ENCODE measurements at regions not wholly inside any gene's neighbourhood (a gene's known extent, or its start where the extent isn't known, plus 50 kb on each side); places are given as distances from the start of the nearest gene placed in this dataset.
"Not testable (repeated sequence)": the region's sequence is repeated elsewhere in the genome, so short reads cannot be mapped to it uniquely, and the experiment has no call there.

DNA sequence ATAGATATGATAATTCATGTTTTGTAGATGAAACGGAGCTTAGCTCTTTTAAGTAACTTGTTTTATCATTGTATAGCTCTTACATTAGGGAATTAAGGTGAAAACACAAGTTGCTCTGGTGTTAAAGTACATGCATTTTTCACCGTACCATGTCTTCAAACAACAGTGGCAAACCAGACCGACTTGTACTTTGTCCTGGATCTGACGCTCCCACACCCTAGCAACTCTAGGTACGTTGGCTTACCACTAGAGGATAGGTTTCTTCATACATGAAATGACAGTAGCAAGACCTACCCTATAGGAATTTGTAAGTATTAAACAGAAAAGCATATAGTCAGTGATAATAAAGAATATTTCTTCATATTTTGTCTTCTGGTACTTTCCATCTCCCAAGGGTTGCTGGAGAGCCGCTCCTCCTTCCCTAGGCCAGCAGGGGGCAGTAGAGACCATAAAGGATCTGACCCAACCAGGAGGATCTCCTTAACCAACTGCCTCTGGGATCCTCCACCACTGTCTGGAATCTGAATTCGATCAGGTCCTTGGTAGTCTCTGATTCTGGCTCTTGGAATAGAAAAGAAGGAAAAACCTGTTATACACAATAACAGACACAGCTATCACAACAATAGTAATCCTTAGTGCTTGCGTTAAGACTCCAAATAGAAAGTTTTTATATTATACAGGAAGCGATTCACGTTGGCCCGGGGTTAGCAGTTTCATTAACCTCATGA is 136.7 kb downstream of the CAVIN4 start:
- peak; percentile 30 for DNase-seq (ENCODE audit: low read depth)

DNA sequence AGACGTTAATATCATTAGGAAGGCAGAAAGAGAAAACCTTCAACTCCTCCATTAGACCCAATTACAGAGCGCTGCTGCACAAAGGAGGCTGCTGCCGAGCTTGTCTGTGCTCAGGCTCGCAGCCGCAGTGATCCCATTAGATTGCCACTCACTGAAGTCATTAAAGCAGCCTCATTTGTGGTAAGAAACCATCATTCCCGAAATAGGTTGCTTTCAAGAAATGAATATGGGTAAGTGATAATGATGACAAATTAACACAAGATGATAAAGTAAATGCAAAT is 137.2 kb downstream of the CAVIN4 start:
- no peak for DNase-seq (ENCODE audit: low read depth)

DNA sequence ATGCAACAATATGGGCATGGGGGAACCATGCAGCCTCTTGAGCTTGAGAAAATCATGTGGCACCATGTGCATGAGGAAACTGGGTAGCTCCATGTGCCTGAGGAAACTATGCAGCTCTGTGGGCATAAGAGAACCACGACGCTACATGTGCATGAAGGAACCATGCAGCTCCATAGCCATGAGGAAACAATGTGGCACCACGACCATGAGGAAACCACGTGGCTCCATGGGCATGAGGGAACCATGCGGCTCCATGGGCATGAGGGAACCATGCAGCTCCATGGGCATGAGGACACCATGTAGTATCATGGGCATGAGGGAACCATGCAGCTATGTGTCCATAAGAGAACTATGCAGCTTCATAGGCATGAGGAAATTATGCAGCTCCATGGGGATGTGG is 140.8 kb downstream of the CAVIN4 start:
- no peak for DNase-seq (ENCODE audit: low read depth)

DNA sequence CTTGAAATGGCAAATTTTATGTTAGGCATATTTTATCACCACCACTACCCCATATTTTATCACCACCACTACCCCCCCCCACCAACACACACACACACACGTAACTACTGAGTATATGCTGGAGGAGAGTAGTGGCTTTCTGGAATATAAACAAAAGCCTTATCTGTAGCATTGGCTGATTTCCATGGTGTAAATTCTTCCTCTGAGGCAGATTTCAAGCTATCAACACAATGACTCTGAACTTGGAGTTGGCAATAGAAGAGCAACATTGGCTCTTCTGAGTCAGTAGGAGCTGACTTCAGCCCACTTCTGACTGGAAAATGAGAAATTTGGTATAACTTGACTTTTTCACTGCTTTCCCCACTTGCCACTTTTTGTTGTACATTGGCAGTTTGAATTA is 143.0 kb downstream of the CAVIN4 start:
- no peak for DNase-seq (ENCODE audit: low read depth)

DNA sequence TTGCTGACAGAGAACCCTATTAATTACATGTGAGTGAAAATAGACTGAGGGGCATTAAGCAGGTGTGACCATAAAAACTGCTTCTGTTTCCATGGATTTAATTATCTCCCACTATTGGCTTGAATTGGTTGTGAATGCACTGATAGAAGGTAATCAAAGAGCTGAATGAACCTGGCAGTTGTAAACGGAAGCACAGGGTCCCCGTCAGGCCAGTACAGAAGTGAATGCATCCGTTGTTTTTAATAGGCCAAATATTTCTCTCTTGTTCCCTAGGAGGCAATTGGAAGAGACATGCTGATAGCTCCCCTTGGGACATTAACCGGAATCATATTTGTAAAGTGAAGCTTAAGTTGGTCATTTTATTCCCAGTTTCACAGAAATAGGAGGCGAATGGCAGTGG is 147.0 kb downstream of the CAVIN4 start:
- no peak for DNase-seq (ENCODE audit: low read depth)

DNA sequence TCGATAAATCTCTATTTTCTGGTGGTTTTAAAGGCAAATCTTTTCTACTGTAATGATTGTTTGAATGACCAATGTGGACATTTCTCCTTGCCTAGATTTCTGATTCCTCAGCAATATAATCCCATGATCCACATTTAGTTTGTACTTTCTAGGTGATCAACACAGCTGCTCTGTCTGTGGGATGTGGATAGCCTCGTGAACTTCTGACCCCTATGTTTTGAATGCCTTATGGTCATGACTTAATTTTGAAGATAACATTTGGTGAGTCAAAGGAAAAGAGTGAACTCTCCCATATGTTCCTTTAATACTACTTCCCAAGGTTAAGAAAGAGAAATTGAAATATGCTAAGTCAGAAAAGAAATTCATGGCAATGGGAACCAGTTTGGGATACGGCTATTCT is 147.5 kb downstream of the CAVIN4 start:
- no peak for DNase-seq (ENCODE audit: low read depth)

DNA sequence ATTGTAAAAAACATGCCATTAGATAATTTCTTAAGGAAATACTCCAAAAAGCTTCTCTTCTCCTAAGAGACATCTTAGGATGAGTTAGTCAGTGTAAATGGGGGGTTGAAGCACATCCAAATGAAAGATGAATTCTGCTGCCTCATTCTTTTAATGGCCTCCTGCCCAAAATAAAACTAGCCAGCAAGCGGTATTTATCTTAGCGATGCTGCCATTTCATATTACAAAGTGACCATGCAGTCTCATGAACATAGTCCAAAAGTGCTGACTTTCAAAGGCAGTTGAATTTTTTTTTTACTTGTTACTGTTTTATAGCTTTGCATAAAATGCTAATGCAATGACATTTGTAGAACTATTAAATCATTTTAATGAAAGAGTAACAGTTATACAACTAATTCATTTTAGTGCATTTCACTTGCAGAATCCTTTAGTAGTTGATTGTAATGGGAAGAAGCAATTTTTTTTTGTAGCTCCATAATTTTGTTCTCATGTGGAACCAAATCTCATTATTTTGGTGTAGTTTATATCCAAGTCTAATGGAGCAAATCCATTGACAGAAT is 151.5 kb downstream of the CAVIN4 start:
- DNase-seq (ENCODE audit: low read depth) = no peak

DNA sequence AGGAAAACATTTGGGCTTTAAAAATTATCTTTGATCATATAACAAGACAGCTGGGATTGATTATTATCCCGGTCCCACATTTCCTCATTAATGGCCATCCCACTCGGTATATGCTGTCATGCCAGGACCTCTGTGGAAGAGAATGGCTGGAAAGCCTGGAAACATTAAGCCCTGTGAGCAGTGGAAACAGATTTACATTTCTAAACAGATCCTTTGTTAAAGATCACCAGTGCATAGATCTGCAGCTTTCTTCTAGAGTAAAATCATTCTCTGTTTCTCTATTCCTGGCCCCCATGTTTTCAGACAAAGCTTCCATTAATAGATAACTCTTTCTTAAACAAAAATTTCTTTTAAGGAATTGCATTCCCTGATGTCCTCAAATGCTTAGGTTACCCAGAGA is 152.2 kb downstream of the CAVIN4 start:
- DNase-seq (ENCODE audit: low read depth) = no peak

DNA sequence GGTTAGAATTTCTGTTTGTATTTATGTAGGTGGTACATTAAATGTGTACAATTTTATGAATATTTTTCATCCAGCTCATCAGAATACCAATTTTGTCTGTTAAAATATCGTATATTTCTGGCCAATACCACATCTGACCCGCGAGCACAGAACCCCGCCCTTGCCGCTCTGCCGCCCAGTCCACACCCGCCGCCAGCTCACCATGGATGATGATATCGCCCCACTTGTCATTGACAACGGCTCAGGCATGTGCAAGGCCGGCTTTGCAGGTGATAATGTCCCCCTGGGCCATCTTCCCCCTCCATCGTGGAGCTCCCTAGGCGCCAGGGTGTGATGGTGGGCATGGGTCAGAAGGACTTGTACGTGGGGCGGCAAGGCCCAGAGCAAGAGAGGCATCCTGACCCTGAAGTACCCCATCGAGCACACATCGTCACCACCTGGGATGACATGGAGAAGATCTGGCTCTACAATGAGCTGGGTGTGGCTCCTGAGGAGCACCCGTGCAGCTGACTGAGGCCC is 153.2 kb downstream of the CAVIN4 start:
- no peak for DNase-seq (ENCODE audit: low read depth)

DNA sequence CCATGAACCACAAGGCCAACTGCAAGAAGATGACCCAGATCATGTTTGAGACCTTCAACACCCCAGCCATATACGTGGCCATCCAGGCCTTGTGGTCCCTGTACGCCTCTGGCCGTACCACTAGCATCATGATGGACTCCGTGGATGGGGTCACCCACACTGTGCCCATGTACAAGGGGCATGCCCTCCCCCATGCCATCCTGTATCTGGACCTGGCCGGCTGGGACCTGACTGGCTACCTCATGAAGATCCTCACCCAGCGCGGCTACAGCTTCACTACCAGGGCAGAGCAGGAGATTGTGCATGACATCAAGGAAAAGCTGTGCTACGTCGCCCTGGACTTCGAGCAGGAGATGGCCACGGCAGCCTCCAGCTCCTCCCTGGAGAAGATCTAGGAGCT is 153.7 kb downstream of the CAVIN4 start:
- no peak for DNase-seq (ENCODE audit: low read depth)

DNA sequence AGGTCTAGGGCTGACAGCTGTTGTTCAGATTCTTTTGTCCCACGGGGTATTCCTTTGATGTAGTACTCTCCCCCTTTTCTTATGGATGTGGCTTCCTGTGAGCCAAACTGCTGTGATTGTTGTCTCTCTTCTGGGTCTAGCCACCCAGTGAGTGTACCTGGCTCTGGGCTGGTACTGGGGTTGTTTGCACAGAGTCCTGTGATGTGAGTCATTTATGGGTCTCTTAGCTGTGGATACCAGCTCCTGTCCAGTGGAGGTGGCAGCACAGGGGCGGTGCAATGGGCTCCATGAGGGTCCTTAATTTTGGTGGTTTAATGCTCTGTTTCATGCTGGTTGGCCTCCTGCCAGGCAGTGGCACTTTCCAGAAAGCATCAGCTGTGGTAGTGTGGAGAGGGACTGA is 161.3 kb downstream of the CAVIN4 start:
- no peak for DNase-seq (ENCODE audit: low read depth)

DNA sequence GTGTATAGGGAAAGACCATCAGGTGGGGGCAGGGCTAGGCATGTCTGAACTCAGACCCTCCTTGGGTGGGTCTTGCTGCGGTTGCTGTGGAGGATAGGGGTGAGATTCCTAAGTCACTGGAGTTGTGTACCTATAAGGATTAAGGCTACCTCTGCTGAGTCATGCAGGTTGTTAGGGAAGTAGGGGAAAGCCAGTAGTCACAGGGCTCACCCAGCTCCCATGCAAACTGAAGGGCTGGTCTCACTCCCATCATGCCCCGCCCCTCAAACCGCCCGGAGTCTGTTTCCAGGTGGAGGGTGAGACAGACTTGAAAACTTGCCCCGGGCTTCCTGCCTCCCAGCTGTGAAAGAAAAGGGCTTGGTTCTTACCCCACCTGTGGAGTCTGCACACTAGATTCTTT is 161.8 kb downstream of the CAVIN4 start:
- no peak for DNase-seq (ENCODE audit: low read depth)

DNA sequence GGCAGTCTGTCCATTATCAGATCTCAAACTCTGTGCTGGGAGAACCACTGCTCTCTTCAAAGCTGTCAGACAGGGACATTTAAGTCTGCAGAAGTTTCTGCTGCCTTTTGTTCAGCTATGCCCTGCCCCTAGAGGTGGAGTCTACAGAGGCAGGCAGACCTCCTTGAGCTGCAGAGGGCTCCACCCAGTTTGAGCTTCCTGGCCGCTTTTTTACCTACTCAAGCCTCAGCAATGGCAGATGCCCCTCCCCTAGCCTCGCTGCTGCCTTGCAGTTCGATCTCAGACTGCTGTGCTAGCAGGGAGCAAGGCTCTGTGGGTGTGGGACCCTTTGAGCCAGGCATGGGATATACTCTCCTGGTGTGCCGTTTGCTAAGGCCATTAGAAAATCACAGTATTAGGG is 171.1 kb downstream of the CAVIN4 start:
- DNase-seq (ENCODE audit: low read depth) = not testable (repeated sequence)

DNA sequence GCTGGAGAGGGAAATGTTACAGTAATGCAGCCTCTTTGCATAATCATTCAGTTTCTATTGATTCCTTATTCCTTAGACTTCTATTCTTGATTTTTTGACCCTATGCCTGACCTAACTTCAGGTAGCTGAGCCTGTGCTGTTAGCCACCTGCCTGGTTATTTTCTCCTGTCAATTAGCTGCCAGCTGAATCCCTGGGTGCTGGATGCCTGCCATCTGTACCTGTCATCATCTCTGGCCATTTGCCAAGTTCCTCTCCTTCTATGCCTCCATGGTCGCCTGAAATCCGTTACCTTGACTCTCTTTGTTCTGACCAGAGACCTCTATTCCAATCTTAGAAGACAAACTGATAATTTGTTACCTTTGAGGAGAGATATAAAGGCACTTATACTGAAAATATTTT is 178.3 kb downstream of the CAVIN4 start:
- no peak for DNase-seq (ENCODE audit: low read depth)

DNA sequence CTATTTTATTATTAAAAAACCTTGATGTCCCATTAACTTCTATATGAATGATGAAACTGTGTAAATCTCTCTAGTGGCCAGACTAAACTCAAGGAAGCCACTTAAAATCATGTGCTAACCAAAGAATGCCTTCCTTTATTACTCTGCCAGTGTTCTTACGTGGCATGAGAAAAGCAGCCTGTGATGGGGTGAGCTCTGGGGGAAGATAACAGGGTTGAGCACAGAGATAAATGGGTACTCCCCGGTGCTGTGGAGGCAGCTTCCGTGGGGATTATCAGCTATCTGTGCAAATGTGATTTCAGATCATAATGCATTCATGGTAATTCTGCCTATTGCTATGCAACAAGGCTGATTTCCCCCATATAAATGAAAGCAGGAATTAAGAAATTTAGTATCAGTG is 181.3 kb downstream of the CAVIN4 start:
- DNase-seq (ENCODE audit: low read depth) = no peak

DNA sequence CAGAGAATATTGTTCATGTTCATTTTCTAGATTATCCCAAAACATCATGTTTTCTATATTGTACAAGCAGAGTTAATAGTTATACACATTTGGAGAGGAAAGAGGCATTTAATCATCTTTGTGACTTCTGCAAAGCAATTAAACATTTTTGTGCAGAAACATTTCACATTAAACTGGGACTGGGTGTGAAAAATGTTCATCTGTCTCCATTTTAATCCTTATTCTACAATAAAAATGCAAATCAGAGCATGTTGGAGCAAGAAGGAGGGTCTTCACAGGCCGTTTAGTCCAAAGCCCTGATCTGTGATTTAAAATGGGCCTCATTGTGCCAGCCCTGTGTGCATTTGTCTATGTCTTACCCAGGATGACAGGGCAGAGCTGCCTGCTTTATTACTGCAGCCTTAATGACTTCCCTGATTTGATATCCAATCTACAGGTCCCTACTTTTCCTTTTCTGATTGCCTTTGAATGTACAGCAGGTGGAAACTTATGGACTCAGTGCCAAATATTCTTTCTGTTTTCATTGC is 183.5 kb downstream of the CAVIN4 start:
- no peak for DNase-seq (ENCODE audit: low read depth)

DNA sequence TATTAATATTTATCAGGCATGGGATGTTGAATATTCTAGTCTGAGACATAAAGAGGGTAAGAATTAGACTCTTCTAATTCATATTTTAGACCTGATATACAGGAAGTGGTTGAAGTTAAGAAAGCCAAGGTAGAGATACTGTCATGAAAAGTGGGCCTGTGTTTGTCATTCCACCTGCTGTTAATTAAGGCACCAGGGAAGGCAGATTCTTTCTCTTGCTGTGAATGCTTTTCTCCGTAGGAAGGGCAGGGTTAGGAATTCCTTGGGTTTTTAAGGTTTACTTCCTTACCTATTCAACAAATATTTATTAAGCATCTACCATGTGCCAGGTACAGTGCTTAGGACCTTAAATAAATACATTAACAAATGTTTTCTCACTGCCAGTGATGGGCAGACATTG is 196.4 kb downstream of the CAVIN4 start:
- DNase-seq (ENCODE audit: low read depth) = no peak

DNA sequence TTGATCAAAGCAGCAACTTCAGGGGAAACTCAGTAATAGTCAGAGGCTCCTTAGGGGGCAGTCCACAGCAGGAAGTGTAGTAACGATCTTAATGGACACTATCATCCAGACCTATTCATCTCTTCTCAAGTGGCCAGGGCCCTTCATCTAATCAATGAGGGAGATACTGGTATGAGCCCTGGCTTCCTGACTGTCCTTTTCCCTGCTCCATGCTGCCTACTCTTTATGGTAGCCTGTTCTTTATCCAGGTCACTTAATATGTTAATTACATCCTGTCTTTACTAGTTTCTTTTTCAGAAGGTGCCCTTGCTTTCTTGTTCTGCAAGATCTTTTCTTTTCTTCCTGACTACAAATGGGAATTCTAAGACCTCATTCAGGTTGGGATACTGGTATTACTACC is 197.1 kb downstream of the CAVIN4 start:
- no peak for DNase-seq (ENCODE audit: low read depth)

DNA sequence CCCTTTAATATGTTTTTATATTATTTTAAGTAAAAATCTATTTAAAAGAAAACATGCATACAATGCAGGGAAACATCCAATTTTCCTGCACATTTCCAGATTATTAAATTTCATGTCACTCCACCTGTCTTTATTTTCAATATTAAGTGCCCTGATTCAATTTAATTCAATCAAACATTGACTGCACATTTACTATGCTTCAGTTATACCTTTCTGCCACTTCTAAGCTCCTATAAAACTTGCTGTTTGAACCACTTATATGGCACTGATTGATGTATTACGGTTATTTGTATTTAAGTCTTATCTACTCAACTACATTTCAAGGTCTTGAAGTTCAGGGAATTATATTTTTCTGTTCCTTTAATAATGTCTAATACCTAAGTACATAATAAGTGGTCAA is 198.0 kb downstream of the CAVIN4 start:
- no peak for DNase-seq (ENCODE audit: low read depth)

DNA sequence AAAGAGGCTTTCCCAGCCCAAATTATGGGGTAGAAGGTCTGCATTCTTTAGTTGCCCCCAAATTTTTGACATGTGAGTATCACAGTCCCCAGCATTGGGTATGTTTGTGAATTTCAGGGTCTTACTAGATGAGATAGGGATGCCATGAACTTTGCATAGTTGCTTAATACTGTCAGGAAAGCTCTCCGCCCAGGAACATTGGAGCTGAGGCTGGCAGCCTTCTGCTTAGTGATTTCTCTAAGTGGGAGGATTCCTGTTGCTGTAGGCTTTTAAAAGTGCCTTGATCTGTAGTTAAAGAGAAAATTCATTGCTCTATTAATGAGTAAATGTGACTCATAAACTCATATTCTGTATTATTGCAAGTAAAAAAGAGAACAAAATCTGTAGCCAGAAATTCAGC is 206.9 kb downstream of the CAVIN4 start:
- DNase-seq (ENCODE audit: low read depth) = no peak

DNA sequence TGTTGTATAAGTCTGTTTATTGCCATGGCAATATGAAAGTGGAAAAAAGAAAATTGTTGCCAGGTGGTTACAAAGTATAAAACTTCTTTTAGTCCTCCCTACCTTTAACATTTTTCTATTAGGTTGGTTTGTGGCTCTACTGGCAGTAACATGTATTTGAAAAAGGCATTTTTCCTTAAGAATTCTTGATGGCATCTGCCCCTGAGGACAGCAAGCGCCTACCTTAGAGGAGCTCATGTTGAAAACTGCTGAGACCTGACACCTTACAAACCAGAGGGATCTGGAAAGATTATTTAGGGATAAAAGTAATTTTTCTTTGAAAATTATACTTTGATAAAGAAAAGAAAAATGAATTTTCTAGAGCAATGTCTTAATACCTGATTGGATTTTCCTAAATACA is 208.1 kb downstream of the CAVIN4 start:
- no peak for DNase-seq (ENCODE audit: low read depth)

DNA sequence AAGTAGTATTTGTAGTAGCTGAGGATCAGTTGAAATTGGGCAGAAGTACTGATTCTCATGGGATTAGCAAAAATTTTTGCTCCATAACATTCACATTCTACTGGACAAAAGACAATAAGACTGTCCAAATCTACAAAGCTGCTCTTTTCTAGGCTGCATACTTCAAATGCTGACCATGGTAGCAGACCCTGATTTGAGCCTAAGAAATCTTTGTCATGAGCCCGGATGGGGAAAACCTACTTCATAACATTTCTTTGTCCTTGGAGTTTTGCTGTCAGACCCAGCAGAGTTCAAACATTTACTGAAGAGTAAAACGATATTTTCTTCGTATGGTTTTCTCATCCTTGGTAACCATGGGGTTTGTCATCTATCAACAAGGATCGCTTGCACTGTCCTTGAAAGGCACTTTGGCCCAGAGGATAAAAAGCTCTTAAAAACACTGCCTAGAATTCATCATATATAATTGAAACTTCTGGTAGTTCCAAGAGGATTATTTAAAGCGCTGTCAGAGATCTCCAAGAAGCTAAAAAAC is 216.9 kb downstream of the CAVIN4 start:
- no peak for DNase-seq (ENCODE audit: low read depth)

DNA sequence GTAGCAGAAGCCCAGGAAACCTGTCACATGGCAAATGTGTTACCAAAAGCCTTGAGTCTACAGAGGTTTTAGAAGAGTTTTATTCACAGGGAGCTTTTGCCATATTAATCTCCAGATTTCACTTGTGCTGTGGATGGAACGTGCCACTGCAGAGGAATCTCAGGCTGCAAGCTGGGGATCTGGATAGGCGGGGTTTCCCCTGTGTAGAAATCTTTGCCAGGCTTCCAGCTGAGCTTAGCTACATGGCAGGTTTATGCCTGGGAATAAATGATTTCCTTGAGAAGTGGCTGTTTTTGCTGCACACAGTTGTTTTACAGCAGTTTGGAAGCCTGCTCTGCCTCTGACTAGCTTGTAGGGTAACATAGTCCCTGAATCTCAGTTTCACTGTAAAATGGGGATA is 224.6 kb upstream of the PLPPR1 start:
- DNase-seq (ENCODE audit: low read depth) = no peak

DNA sequence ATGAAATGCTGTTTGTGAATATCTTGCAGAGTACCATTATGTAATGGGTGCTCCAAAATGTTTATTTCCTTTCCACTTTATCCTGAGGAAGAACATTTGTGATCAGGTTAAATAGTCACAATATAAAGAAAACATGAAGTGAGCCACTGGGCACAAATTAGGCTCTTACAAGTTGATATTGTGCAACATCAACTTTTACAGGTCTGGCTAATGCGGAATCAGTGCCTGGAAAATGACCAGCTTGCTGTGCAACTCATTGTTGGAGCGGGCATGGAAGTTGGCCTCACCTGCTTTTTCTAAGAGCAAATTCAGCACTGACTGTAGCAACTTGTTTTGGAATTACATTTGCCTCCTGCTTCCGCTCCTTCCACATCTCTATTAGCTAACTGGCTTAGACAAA is 216.9 kb upstream of the PLPPR1 start:
- no peak for DNase-seq (ENCODE audit: low read depth)
